ENCODE measurements at regions not wholly inside any gene's neighbourhood (a gene's known extent, or its start where the extent isn't known, plus 50 kb on each side); places are given as distances from the start of the nearest gene placed in this dataset.

GRCh38 chr2:217086038-217086522, 226.2 kb upstream of the TNP1 start:
- 62 to 80% methylated on average over 1 of the region's 1 CpG for WGBS, 2 donors
- no peak for TF ChIP-seq CTCF (IDR thresholded peaks at IDR 0.05; ENCODE audit: control extremely low read depth, extremely low read depth)

GRCh38 chr2:217085543-217085942, 225.7 kb upstream of the TNP1 start:
- Histone ChIP-seq H3K27me3 (ENCODE audit: control insufficient read depth in 3 of 3, insufficient read depth in 3 of 3, low read length in 2 of 3) (no peaks in the 10 kb centered on the region), H3K27ac (ENCODE audit: low read depth in 1 of 2, low read length in 1 of 2) (no peak overlapping the region), H3K4me1 (ENCODE audit: control insufficient read depth in 5 of 5, insufficient read depth in 5 of 5, low read length in 5 of 5) (peaks cover 0 to 2% (median 0%) of the 10 kb centered on the region in 5 donors), H3K9me3 (ENCODE audit: control insufficient read depth in 4 of 4, insufficient read depth in 3 of 4, low read length in 3 of 4) (no peaks in the 10 kb centered on the region), H3K36me3 (ENCODE audit: control insufficient read depth in 4 of 4, insufficient read depth in 4 of 4, low read length in 4 of 4) (no peaks in the 10 kb centered on the region), H3K4me3 (no peak overlapping the region), H3K9ac (ENCODE audit: insufficient read depth in 1 of 2, low read length in 2 of 2) (no peak overlapping the region)
- DNase-seq (no peak), ATAC-seq (ENCODE audit: insufficient read depth, low FRiP score) (no peak)
- WGBS, 2 donors = 80 to 90% methylated on average over 2 of the region's 2 CpGs
- TF ChIP-seq CTCF (IDR thresholded peaks at IDR 0.05; ENCODE audit: control extremely low read depth, extremely low read depth) = no peak

More at GRCh38 chr2:217086038-217086522, 226.2 kb upstream of the TNP1 start:
- ATAC-seq (ENCODE audit: insufficient read depth, low FRiP score) (no peak), DNase-seq (no peak)
- Histone ChIP-seq H3K27ac (ENCODE audit: low read depth in 1 of 2, low read length in 1 of 2) (no peak overlapping the region), H3K4me3 (no peak overlapping the region), H3K27me3 (ENCODE audit: control insufficient read depth in 3 of 3, insufficient read depth in 3 of 3, low read length in 2 of 3) (no peaks in the 10 kb centered on the region), H3K9me3 (ENCODE audit: control insufficient read depth in 4 of 4, insufficient read depth in 3 of 4, low read length in 3 of 4) (no peaks in the 10 kb centered on the region), H3K36me3 (ENCODE audit: control insufficient read depth in 4 of 4, insufficient read depth in 4 of 4, low read length in 4 of 4) (no peaks in the 10 kb centered on the region), H3K4me1 (ENCODE audit: control insufficient read depth in 5 of 5, insufficient read depth in 5 of 5, low read length in 5 of 5) (peaks cover 0 to 2% (median 0%) of the 10 kb centered on the region in 5 donors), H3K9ac (ENCODE audit: insufficient read depth in 1 of 2, low read length in 2 of 2) (no peak overlapping the region)

DNA sequence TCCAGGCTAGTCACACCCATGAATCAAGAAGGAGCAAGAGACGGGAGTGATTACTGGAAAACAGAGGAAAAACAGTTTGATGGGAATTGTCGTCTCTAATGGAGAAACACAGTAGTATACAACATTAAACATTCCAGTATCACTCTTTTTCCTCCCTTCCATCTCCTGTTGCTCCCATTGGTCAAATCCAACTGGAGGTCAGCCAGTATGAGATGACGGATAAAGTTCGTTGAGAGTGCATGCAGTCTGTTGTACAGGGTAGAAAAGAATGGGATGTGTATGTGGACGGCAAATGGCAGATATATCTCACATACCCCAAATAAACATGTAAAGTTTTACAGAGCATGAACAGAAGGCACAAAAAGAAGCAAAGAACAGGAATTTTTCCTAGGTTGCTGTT, 221.9 kb upstream of the TNP1 start:
- Histone ChIP-seq H3K4me3 (no peak overlapping the region), H3K27me3 (ENCODE audit: control insufficient read depth in 3 of 3, insufficient read depth in 3 of 3, low read length in 2 of 3) (no peaks in the 10 kb centered on the region), H3K27ac (ENCODE audit: low read depth in 1 of 2, low read length in 1 of 2) (no peak overlapping the region), H3K4me1 (ENCODE audit: control insufficient read depth in 5 of 5, insufficient read depth in 5 of 5, low read length in 5 of 5) (no peaks in the 10 kb centered on the region), H3K36me3 (ENCODE audit: control insufficient read depth in 4 of 4, insufficient read depth in 4 of 4, low read length in 4 of 4) (no peaks in the 10 kb centered on the region), H3K9ac (ENCODE audit: insufficient read depth in 1 of 2, low read length in 2 of 2) (no peak overlapping the region), H3K9me3 (ENCODE audit: control insufficient read depth in 4 of 4, insufficient read depth in 3 of 4, low read length in 3 of 4) (no peaks in the 10 kb centered on the region)
- peak in 2 of 3 donors; percentile 45 to 54 for DNase-seq
- 90 to 91% methylated on average over 5 of the region's 5 CpGs for WGBS, 2 donors
- ATAC-seq (ENCODE audit: insufficient read depth, low FRiP score) = no peak
- no peak for TF ChIP-seq CTCF (IDR thresholded peaks at IDR 0.05; ENCODE audit: control extremely low read depth, extremely low read depth)

DNA sequence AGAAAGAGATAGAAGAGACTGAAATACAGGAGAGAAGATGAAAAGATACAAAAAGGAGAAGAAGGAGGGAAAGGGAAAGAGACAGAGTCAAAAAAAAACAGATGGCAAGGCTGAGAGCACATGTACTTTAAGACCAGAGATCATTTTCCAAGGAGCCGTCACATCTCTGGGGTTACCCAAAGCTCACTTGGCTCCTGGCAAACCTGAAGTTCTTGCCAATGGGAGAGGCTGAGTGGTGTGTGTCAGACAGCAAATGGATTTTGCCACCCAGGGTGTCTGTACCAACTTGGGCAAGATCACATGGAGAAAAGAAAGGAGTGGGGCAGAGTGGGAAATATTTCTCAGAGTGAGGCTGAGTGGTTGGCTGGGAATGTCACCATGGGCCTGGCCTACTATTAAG, 219.3 kb upstream of the TNP1 start:
- no peak for DNase-seq
- WGBS, 2 donors = 82 to 96% methylated on average over 1 of the region's 1 CpG
- Histone ChIP-seq H3K9me3 (ENCODE audit: control insufficient read depth in 4 of 4, insufficient read depth in 3 of 4, low read length in 3 of 4) (no peaks in the 10 kb centered on the region), H3K27me3 (ENCODE audit: control insufficient read depth in 3 of 3, insufficient read depth in 3 of 3, low read length in 2 of 3) (no peaks in the 10 kb centered on the region), H3K27ac (ENCODE audit: low read depth in 1 of 2, low read length in 1 of 2) (no peak overlapping the region), H3K36me3 (ENCODE audit: control insufficient read depth in 4 of 4, insufficient read depth in 4 of 4, low read length in 4 of 4) (no peaks in the 10 kb centered on the region), H3K4me3 (no peak overlapping the region), H3K9ac (ENCODE audit: insufficient read depth in 1 of 2, low read length in 2 of 2) (no peak overlapping the region), H3K4me1 (ENCODE audit: control insufficient read depth in 5 of 5, insufficient read depth in 5 of 5, low read length in 5 of 5) (peaks cover 0 to 16% (median 5%) of the 10 kb centered on the region in 5 donors)
- TF ChIP-seq CTCF (IDR thresholded peaks at IDR 0.05; ENCODE audit: control extremely low read depth, extremely low read depth) = no peak
- ATAC-seq (ENCODE audit: insufficient read depth, low FRiP score) = no peak
